ENCODE measurements at regions not wholly inside any gene's neighbourhood (a gene's known extent, or its start where the extent isn't known, plus 50 kb on each side); places are given as distances from the start of the nearest gene placed in this dataset.

GRCh38 chr13:64202517-64202916 is 2786.9 kb upstream of the PCDH20 start:
- no peak for TF ChIP-seq CSDC2 (CRISPR knock-in tag; IDR thresholded peaks at IDR 0.05)
- TF ChIP-seq ZFP30 (CRISPR knock-in tag; IDR thresholded peaks at IDR 0.05), result no peak
- no peak for TF ChIP-seq RARB (CRISPR knock-in tag; IDR thresholded peaks at IDR 0.05)
- TF ChIP-seq, protein P1, sequence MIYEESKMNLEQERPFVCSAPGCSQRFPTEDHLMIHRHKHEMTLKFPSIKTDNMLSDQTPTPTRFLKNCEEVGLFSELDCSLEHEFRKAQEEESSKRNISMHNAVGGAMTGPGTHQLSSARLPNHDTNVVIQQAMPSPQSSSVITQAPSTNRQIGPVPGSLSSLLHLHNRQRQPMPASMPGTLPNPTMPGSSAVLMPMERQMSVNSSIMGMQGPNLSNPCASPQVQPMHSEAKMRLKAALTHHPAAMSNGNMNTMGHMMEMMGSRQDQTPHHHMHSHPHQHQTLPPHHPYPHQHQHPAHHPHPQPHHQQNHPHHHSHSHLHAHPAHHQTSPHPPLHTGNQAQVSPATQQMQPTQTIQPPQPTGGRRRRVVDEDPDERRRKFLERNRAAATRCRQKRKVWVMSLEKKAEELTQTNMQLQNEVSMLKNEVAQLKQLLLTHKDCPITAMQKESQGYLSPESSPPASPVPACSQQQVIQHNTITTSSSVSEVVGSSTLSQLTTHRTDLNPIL (CRISPR knock-in tag; IDR thresholded peaks at IDR 0.05; ENCODE audit: low read depth), result no peak
- no peak for TF ChIP-seq PPARA (CRISPR knock-in tag; IDR thresholded peaks at IDR 0.05; ENCODE audit: borderline replicate concordance)
- TF ChIP-seq ZNF8 (CRISPR knock-in tag; IDR thresholded peaks at IDR 0.05), result no peak
- no peak for TF ChIP-seq TCF4 (CRISPR knock-in tag; IDR thresholded peaks at IDR 0.05; ENCODE audit: borderline replicate concordance)
- no peak for TF ChIP-seq ARNTL (CRISPR knock-in tag; IDR thresholded peaks at IDR 0.05; ENCODE audit: borderline replicate concordance, low read depth)
